Effector CD8-positive, alpha-beta T cell (primary cell): ENCODE measurements at regions not wholly inside any gene's neighbourhood (a gene's known extent, or its start where the extent isn't known, plus 50 kb on each side); places are given as distances from the start of the nearest gene placed in this dataset.
"Not testable (repeated sequence)": the region's sequence is repeated elsewhere in the genome, so short reads cannot be mapped to it uniquely, and the experiment has no call there.

ENCODE experiments used
- DNase-seq: peaks from one replicate; lab custom pipeline; 2025; lab: John Stamatoyannopoulos, UW

DNA sequence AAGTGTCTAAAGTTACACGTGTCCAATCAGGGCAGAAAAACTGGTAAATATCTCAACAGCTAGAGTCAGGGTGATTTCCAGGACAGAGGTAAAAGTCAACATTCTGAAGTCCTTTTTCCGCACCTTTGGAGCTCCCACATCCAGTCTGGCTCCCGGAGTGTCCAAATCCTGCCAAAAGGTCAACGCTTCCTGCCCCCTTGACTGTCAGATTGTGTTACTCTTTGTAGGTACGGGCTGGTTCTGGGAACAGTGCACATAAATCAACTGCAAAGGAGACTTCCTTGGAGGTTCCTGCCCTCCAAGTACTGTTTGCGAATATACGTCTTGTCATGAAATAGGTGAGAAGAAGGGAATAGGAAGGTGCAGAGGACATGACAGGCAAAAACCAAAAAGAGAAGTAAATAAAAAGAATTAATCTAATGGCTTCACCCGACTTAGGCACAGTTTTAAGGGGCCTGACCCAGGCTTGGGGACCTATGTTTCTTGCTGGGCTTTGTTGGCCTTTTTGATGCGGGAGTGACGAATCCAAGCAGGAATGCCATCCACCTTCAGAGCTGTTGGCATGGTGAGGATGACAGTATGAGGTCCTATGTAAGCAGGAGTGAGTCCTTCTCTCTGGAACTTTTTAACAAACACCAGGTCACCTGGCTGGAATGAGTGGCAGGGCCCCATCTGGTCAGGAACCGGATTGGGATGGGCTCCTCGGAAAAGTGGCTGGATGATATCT is 155.4 kb downstream of the TRIM27 start:
- DNase-seq = no peak

DNA sequence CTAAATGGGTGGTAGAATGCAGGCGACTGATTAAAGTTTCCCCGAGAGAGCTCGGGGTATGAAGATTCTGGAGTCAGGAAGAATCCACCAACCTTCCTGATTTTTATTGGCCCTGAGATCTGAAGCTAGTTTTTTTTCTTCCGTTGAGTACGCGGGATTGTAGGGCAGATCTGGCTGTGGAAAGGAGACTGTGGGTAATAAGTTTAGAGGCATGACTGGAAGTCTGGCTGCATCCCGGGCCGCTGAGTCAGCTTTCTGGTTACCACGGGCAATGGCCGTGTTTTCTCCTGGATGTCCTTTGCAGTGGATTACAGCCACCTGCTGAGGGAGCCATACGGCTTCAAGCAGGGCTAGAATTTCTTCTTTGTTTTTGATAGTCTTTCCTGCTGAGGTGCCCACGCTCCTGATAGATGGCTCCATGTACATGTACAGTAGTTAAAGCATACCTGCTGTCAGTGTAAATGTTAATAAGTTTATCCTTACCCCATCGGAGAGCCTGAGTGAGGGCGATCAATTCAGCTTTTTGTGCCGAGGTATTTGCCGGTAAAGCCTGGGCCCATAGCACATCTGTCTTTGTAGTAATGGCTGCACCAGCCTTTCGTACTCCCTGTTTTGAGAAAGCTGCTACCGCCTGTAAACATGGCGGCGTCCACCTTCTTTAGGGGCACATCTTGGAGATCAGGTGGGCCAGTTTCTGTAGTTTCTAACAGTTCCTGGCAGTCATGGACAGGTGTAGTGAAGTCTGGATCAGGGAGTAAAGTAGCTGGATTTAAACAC is 154.0 kb downstream of the TRIM27 start:
- no peak for DNase-seq

DNA sequence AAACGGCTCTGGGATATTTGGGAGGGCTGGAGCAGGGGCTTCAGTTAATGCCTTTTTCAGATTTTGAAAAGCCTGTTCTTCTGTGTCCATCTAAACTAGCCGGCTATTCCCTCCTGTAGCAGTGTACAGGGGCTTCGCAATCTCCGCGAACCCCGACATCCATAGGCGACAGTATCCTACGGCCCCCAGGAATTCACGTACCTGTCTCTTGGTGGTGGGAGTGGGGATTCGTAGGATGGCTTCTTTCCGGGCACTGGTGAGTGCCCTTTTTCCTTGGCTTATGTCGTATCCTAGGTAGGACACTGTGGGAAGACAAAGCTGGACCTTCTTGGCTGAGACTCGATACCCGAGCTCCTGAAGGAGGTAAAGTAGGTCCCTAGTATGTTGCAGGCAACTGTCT is 153.1 kb downstream of the TRIM27 start:
- no peak for DNase-seq

DNA sequence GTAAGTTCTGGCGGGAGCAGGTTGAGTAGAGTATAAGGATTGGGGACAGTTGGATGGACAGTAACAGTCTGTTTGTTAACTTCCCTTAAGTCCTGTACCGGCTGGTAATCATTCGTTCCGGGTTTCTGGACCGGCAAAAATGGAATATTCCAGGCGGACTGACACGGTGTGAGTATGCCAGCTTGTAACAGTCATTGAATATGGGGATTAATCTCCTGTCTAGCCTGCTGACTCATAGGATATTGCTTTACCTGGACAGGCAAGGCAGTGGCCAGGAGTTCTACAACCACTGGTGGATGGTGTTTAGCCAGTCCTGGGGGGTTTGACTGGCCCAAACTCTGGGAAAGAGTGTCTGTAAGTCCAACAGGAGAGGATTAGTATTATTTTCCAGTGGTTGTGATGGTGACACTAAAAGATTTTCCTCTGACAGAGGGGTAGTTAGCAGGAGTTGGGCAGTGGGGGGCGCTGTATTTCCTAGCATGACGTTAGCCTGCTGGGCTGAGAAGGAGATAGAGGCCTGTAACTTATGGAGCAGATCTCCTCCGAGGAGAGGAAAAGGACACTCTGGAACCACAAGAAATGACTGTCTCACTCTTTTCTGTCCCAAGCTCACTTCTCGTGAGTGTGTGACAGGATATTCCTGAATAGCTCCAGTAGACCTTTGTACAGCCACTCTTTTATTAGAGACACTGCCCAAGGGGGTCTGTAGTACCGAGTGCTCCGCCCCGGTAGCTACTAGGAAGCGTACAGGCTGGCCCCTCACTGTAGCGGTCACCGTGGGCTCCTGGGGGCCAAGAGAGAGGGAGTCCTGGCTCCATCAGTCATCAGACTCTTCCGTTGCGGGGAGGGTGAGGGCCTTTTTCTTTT is 152.2 kb downstream of the TRIM27 start:
- no peak for DNase-seq

DNA sequence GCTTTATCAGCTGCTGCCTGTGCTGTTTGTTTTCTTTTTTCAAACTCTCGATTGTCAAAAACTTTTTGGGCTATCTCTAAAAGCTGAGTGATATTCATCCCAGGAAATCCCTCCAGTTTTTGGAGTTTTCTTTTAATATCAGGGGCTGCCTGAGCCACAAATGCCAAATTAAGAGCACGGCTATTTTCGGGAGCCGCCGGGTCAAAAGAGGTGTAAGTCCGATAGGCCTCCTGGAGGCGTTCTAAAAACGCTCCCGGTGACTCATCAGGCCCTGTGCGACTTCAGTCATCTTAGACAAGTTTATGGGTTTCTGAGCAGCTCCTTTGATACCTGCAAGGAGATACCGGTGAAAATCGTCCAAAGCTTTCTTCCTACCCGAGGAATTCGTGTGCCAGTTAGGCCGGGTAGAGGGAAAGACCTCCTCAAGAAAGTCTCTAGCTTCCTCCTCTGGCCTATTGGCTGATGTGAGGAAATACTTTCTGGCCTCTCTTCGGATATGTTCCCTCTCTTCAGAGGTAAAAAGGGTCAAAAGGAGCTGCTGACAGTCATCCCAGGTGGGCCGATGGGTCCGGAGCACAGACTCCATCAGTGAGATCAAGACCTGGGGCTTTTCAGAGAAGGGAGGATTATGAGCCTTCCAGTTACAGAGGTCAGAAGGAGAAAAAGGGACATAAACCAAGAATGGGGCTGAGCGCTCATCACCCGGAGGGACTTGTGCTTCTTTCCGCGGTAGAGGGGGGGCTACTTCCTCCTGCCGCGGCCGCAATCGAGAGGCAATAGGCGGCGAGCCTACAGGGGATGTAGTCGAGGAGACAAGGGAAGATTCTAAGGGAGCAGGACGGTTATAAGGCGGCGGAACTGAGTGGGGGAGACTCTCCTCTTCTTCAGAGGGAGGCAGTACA is 151.1 kb downstream of the TRIM27 start:
- DNase-seq = no peak

DNA sequence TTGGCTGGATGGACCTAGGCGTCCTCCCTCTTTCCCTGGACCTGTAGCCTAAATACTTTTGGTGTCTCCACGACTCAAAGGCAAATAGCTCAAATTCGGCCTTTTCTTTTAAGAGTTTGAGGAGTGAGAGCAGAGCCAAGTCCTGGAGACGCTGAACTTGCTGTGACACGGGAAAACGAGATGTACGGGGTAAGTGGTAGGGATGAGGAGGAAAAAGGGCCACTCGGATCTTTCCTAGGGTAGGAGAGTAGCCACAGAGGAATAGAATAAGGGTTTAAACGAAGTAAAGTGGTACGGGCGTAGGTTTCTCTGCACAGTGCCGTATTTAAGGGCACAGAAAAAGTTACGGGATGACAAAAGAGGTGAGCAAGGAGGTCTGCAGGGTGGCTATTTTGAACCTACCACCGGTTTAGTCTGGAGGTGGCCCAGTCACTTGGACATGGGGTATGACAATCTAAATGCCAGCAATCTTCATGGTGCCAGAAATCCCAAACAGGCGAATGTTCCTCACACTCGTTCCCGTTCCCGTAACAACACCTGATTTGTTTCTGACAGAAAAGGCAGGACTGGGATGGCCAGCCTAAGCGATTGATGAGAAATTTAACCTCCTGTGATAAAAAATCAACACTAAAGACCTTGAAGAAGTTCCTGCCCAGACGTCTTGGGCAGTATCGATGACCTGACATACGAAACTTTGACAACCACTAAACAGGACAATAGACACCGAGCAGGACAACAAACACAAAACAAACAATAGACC is 149.3 kb downstream of the TRIM27 start:
- DNase-seq = no peak

DNA sequence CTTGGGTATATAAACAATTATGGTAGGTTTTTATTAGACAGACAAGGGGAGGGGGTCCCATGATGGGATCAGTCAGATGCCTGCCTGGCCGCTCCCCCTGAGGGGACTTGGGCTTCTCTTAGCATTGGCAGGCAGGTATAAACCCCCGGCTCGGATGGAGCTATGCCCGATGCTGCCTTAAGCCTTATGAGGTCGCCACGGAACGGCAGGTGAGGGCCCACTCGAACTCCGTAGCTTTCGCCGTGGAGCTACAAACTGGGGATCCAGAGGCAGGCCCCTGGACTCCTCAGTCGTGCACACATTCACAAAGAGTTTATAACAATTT is 148.8 kb downstream of the TRIM27 start:
- no peak for DNase-seq

DNA sequence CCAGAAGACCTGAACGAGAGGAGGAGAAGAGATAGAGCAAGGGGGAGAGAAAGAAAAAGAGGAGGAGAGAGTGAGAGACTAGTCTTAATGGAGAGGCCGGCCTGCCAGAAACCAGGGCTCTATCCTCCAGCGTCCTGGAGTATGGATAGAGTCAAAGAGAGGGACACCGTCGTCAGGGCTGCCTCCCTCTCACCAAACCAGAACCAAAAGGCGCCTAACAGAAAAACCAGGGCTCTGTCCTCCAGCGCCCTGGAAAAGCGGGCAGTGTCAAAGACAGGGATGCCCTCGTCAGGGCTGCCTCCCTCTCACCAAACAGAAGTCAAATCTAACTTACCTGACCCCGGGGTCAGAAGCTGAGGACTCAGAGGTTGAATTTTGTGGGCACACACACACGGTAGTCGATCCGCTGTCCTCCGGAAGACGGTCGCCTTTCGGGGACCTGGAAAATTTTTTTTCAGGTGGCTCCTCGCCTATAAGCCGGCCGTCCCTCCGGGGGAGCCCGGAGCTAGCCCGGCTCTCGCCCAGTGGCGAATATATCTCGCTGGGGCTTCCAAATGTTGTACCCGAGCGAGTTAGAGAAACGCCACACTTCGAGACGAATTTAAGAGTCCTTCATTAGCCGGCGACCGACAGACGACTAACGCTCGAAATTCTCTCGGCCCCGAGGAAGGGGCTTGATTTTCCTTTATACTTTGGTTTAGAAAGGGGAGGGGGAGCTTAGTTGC is 148.2 kb downstream of the TRIM27 start:
- DNase-seq = no peak

DNA sequence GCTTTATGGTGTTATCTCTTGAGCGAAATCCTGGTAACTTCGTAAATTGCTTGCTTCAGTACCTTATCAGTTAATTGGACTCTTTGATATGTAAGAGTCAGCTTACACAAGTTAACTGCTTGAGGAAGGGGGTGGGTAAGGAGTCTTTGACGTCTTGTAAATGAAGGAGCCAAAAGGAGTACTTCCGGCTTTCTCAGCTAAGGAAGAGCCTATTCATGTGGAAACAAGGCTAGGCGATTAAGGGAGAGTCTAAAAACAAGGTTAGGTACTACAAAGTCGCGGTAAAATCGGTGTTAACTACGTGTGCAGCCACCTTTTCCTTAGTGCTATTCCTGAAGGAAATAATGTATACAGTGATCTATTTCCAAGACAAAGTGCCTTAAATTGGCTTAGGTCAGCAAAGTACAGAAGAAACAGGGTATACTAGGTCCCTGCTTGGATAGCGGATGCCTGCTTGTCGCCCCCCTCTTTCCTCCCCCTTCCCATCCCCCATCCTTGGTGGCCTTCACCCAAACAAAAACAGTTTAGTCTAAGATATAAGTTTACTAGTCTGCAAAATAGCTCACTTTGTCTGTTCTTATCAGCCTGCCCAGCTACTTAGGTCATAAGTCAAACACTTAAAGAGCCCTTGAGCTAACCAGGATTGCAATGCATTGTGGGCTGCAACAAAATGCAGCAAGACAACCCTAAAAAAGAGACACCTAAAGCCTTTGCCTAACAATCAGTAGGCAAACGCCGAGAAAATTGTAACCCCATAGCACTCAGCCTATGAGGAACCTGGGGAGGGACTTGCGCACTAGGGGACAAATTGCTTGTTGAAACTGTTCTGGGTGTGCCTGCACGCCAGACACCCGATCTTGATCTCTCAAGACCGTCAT is 147.3 kb downstream of the TRIM27 start:
- no peak for DNase-seq

DNA sequence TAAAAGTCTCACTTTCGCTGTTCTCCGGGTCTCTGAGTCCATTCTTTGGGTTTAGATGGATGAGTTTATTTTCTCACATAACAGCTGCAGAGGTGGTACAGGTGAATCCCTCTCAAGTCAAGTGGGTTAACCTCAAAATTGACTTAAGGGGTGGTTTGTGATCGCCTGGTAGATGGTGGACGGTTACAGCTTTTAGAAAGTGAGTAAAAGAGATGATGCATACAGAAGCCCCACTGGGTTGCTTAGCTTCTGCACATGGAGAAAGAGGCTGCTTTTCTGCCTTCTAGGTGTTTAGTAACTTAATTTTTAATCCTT is 146.7 kb downstream of the TRIM27 start:
- no peak for DNase-seq

DNA sequence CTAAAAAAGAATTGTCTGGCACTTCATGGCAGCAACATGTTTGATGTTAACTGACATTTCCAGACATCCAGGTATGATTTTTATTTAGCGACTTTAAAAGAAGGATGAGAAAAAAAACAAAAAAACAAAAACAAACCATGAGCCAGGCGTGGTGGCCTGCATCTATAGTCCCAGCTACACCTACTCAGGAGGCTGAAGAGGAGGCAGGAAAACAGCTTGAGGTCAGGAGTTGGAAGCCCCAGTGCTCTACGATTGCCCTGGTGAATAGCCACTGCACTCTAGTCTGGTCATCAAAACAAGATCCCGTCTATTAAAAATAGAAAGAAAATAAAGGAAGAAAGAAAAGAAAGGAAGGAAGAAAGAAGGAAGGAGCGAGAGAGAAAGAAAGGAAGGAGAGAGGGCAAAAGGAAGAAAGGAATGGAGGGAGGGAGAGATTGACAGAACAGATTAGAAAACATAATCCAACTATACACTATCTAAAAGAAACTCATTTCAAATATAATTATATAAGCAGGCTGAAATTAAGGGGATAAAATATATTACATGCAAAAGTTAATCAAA is 141.6 kb downstream of the TRIM27 start:
- no peak for DNase-seq

DNA sequence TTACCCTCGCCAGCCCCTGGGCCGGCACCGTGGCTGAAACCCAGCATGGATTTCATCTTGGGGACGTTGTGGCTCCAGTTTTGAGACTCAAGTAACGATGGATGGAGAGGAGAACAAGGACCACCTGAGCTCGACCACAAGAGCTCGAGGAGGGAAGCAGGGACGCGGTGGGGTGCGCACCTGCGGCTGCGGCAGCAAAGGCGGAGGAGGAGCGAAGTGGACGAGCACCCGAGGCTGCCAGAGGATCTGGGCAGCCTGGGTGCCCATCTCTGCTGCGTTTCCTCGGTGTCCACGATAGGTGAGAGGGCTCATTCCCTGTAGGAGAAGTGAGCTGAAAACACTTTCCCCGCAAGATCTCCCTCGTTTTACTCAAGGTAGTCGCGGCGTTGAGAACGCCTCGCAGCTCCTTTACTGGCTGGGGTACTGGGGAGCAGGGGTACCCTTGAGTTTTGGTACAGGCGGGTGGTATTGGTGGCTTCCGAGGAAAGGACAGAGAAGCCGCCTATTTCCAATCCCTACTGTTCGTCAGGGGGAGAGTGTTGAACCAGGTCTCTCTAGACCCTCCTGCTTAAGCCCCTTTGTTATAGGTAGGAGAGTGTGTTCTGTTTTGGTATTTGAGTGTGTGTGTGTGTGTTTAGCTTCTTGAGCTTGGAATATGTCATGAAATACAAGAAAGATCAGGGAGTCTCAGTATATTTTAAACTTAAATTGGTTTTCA is 137.7 kb downstream of the TRIM27 start:
- no peak for DNase-seq

DNA sequence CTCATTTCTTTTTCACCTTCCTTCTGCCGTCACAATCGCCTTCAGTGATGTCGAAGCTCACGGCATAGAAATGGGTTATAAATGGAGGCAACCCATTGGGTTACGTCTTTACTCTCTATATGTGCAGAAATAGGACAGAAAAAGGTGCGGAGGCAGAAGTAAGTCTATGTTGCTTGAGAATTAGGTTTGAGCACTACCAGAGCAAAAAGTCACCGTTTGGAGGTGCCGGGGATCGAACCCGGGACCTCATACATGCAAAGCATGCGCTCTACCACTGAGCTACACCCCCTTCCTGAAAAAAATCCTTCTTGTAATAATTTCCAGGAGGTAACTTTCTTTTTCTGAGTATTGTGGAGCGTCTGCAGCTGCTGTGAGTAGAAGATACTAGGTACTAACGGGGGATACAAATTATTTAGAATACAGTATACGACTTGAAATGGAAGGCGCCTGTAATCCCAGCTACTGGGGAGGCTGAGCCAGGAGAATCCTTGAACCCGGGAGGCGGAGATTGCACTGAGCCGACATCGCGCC is 134.2 kb downstream of the TRIM27 start:
- DNase-seq = no peak

DNA sequence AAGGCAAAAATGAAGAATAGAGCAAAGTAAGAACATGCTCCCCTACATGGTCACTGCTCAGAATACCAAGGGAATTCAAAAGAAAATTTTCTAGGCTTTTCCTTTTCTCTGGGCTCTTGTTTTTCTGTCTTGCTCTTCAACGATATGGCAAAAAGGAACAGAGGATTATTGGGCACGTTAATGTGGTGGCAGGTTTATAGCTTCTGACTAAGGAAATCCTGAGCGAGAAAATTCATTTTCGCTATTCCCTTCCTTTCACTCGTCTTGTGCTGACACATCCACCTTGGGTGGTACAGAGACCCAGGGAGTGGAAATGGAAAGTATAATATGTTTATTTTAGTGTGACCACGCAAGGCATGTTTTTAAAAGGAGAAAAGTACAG is 132.8 kb downstream of the TRIM27 start:
- DNase-seq = no peak

DNA sequence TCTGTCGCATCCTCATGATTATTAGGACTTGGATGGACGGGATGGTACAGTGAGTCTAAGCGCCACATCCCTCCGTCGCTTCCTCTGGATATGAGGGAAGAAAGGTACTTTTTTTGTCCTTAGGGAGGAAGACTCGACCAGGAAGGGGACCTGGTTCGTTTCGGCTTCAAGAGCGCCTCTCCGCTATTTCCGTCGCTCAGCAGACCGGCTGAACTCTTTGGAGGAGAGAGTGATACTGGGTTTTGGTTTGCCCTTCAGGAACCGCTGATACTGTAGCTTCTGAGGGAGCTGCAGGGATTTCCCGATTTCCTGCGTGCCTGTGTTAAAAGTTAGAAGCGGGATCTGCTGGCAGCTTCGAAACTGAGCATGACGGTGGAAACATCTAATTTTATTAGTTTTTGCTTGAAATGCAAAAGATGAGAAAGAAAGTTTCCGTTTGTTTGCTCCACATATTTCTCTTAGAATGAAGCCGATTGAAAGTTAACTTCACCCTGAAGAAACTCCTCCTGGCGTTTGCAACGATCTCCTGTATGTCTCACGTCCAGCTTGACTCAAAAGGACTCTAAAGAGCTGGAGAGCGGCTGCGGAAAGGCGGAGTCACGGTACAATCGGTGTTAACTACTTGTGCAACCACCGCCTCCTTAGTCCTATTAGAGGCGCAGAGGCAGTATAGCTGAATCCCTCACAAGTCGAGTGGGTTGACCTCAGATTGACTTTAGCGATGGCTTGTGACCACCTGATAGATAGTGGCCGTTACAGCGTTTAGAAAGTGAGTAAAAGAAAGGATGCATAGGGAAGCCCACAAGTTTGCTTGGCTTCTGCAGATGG is 129.4 kb downstream of the TRIM27 start:
- DNase-seq = no peak

DNA sequence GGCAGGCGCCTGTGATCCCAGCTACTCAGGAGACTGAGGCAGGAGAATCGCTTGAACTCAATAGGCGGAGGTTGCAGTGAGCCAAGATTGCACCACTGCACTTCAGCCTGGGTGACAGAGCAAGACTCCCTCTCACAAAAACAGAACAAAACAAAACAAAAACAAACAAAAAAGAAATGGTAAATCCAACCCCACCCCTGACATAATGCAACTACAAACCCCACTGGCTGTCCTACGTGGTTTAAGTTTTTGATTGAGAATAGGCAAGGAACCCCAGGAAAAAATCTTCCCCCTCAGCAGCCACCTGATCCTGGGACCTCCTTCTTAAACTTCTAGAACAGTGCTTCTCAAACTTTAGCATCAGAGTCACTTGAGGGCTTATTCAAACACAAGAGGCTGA is 123.1 kb downstream of the TRIM27 start:
- DNase-seq = not testable (repeated sequence)
